Esophagus (tissue), 2 donors: ENCODE measurements at regions not wholly inside any gene's neighbourhood (a gene's known extent, or its start where the extent isn't known, plus 50 kb on each side); places are given as distances from the start of the nearest gene placed in this dataset.

Source experiments
- H3K27ac ChIP-seq, 2 donors: one replicate each; pipeline ENCODE4 v1.5.1; 2013; ENCODE audit warnings: low read depth in 2 of 2, mild to moderate bottlenecking in 2 of 2, inconsistent platforms in 1 of 2, low read length in 1 of 2, moderate library complexity in 1 of 2
- H3K27me3 ChIP-seq, 2 donors: one replicate each; pipeline ENCODE4 v1.6.1; 2013; ENCODE audit warnings: low read length in 2 of 2, control low read depth in 1 of 2, mild to moderate bottlenecking in 1 of 2; ENCODE audit not compliant: insufficient read depth in 2 of 2, control insufficient read depth in 1 of 2
- H3K36me3 ChIP-seq, 2 donors: one replicate each; pipeline ENCODE4 v1.6.1; 2013; ENCODE audit warnings: low read length in 1 of 2; ENCODE audit not compliant: control insufficient read depth in 2 of 2, insufficient read depth in 2 of 2
- H3K4me1 ChIP-seq, 2 donors: one replicate each; pipeline ENCODE4 v1.6.1; 2013; ENCODE audit warnings: low read length in 1 of 2; ENCODE audit not compliant: control insufficient read depth in 2 of 2, insufficient read depth in 2 of 2
- H3K4me3 ChIP-seq, 2 donors: one replicate each; pipeline ENCODE4 v1.5.1; 2013; ENCODE audit warnings: low read length in 2 of 2, mild to moderate bottlenecking in 2 of 2, low read depth in 1 of 2, moderate library complexity in 1 of 2
- H3K9me3 ChIP-seq, 2 donors: one replicate each; pipeline ENCODE4 v1.6.1; 2013; ENCODE audit warnings: mild to moderate bottlenecking in 2 of 2, low read depth in 1 of 2, low read length in 1 of 2, moderate library complexity in 1 of 2; ENCODE audit not compliant: control insufficient read depth in 2 of 2, insufficient read depth in 1 of 2
- WGBS, 2 donors: extraction: QIAGEN DNeasy Blood & Tissue Kit; methylation state at CpG; one replicate each; pipeline ENCODE4 v1.1.7; 2013; 5-methylcytosine and 5-hydroxymethylcytosine counted together
- donor health status: healthy with polysubstance abuse.
- donor health status: Bipolar disorder and iron deficiency.

DNA sequence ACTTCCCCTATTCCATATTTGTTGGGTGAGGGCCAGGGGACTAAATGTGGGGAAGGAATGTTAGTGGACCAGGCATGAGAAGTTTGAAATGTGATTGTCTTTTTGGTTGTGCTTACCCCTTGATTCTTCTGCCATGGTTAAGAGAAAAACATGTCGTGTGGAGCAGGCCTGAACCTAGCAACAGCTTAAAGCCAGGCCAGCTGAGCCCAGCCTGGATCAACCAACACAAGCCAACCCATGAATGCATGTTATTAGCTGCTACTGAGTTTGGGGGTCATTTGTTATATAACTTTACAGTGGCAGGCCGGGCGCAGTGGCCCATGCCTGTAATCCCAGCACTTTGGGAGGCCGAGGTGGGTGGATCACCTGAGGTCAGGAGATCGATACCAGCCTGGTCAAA lies 52.4 kb upstream of the TRIO start:
- WGBS, 2 donors = 96 to 98% methylated on average over 5 of the region's 5 CpGs
- H3K4me3 ChIP-seq = no peak overlapping the region
- no peaks in the 10 kb centered on the region for H3K4me1 ChIP-seq
- H3K9me3 ChIP-seq = peaks cover 0 to 3% of the 10 kb centered on the region in 2 donors
- H3K36me3 ChIP-seq = no peaks in the 10 kb centered on the region
- H3K27me3 ChIP-seq = no peaks in the 10 kb centered on the region
- H3K27ac ChIP-seq = no peak overlapping the region

DNA sequence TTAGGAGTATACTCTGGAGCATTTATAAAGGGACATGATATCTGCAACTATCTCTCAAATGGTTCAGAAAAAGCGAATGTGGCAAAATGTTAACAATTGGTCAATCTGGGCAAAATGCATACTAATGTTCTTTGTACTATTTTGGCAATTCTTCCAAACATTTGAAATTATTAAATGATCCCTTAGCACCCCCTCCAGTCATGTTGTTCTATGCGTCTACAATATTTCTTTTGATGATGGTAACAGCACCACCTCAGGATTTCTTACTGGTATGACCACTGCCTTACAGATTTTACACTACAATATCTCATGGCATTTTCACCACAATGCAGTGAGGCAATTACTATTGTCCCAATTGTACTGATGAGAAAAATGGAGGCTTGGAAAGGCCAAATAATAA lies 52.9 kb upstream of the TRIO start:
- H3K9me3 ChIP-seq = peaks cover 0 to 3% of the 10 kb centered on the region in 2 donors
- H3K4me1 ChIP-seq = no peaks in the 10 kb centered on the region
- no peak overlapping the region for H3K27ac ChIP-seq
- no peaks in the 10 kb centered on the region for H3K27me3 ChIP-seq
- H3K36me3 ChIP-seq = no peaks in the 10 kb centered on the region
- 87 to 95% methylated on average over 2 of the region's 2 CpGs for WGBS, 2 donors
- no peak overlapping the region for H3K4me3 ChIP-seq

GRCh38 chr5:14089198-14089597 lies 53.9 kb upstream of the TRIO start:
- Histone ChIP-seq H3K4me1 (no peaks in the 10 kb centered on the region), H3K27ac (no peak overlapping the region), H3K27me3 (no peaks in the 10 kb centered on the region), H3K4me3 (no peak overlapping the region), H3K36me3 (no peaks in the 10 kb centered on the region), H3K9me3 (peaks cover 0 to 3% of the 10 kb centered on the region in 2 donors)
- 90 to 91% methylated on average over 2 of the region's 2 CpGs for WGBS, 2 donors

- no peaks in the 10 kb centered on the region for H3K4me1 ChIP-seq
- WGBS, 2 donors = 68 to 75% methylated on average over 2 of the region's 2 CpGs
- peaks cover 0 to 3% of the 10 kb centered on the region in 2 donors for H3K9me3 ChIP-seq
Measured at GRCh38 chr5:14086261-14086660, 56.9 kb upstream of the TRIO start.

GRCh38 chr5:14082973-14083372 lies 60.2 kb upstream of the TRIO start:
- Histone ChIP-seq H3K36me3 (no peaks in the 10 kb centered on the region), H3K4me1 (no peaks in the 10 kb centered on the region), H3K4me3 (no peak overlapping the region), H3K27ac (no peak overlapping the region), H3K9me3 (no peaks in the 10 kb centered on the region), H3K27me3 (no peaks in the 10 kb centered on the region)
- WGBS, 2 donors = 89 to 91% methylated on average over 2 of the region's 2 CpGs

More at GRCh38 chr5:14086261-14086660, 56.9 kb upstream of the TRIO start:
- no peaks in the 10 kb centered on the region for H3K27me3 ChIP-seq
- H3K27ac ChIP-seq = no peak overlapping the region
- no peaks in the 10 kb centered on the region for H3K36me3 ChIP-seq
- no peak overlapping the region for H3K4me3 ChIP-seq

- H3K27ac ChIP-seq = no peak overlapping the region
- H3K27me3 ChIP-seq = no peaks in the 10 kb centered on the region
- H3K9me3 ChIP-seq = no peaks in the 10 kb centered on the region
- H3K36me3 ChIP-seq = no peaks in the 10 kb centered on the region
- H3K4me3 ChIP-seq = no peak overlapping the region
- WGBS, 2 donors = 73 to 93% methylated on average over 4 of the region's 4 CpGs
- no peaks in the 10 kb centered on the region for H3K4me1 ChIP-seq
Measured at GRCh38 chr5:14082523-14082922, 60.6 kb upstream of the TRIO start.

GRCh38 chr5:14081791-14082190 lies 61.4 kb upstream of the TRIO start:
- Histone ChIP-seq H3K4me1 (no peaks in the 10 kb centered on the region), H3K4me3 (no peak overlapping the region), H3K27ac (no peak overlapping the region), H3K36me3 (no peaks in the 10 kb centered on the region), H3K27me3 (no peaks in the 10 kb centered on the region), H3K9me3 (no peaks in the 10 kb centered on the region)
- WGBS, 2 donors = 36 to 55% methylated on average over 1 of the region's 1 CpG

- no peaks in the 10 kb centered on the region for H3K4me1 ChIP-seq
- H3K9me3 ChIP-seq = no peaks in the 10 kb centered on the region
- H3K4me3 ChIP-seq = no peak overlapping the region
- WGBS, 2 donors = 93 to 98% methylated on average over 3 of the region's 3 CpGs
- no peak overlapping the region for H3K27ac ChIP-seq
- no peaks in the 10 kb centered on the region for H3K36me3 ChIP-seq
- H3K27me3 ChIP-seq = no peaks in the 10 kb centered on the region
Measured at GRCh38 chr5:14078716-14079115, 64.4 kb upstream of the TRIO start.

- no peaks in the 10 kb centered on the region for H3K27me3 ChIP-seq
- no peak overlapping the region for H3K27ac ChIP-seq
- H3K4me3 ChIP-seq = no peak overlapping the region
- H3K9me3 ChIP-seq = no peaks in the 10 kb centered on the region
- no peaks in the 10 kb centered on the region for H3K36me3 ChIP-seq
- H3K4me1 ChIP-seq = no peaks in the 10 kb centered on the region
- WGBS, 2 donors = 90 to 91% methylated on average over 8 of the region's 8 CpGs
Measured at GRCh38 chr5:14077501-14077900, 65.6 kb upstream of the TRIO start.

- no peaks in the 10 kb centered on the region for H3K9me3 ChIP-seq
- no peaks in the 10 kb centered on the region for H3K4me1 ChIP-seq
- WGBS, 2 donors = 70% methylated on average over 7 of the region's 7 CpGs
- H3K36me3 ChIP-seq = no peaks in the 10 kb centered on the region
- H3K27ac ChIP-seq = no peak overlapping the region
- no peaks in the 10 kb centered on the region for H3K27me3 ChIP-seq
- no peak overlapping the region for H3K4me3 ChIP-seq
Measured at GRCh38 chr5:14076561-14076960, 66.6 kb upstream of the TRIO start.
